ENCODE measurements at regions not wholly inside any gene's neighbourhood (a gene's known extent, or its start where the extent isn't known, plus 50 kb on each side); places are given as distances from the start of the nearest gene placed in this dataset.

GRCh38 chr1:168631671-168632400, 55.4 kb downstream of the XCL1 start:
- Mint-ChIP-seq H3K27ac (no peak overlapping the region), H3K9me3 (no peaks in the 10 kb centered on the region), H3K4me1 (no peaks in the 10 kb centered on the region), H3K4me3 (no peak overlapping the region), H3K27me3 (ENCODE audit: low read depth in 3 of 3) (peaks cover 0 to 5% (median 2%) of the 10 kb centered on the region in 3 donors), H3K36me3 (no peaks in the 10 kb centered on the region)
- no peak for DNase-seq

GRCh38 chr1:168634951-168635532, 58.6 kb downstream of the XCL1 start:
- no peak for DNase-seq
- no peaks in the 10 kb centered on the region for H3K36me3 Mint-ChIP-seq
- no peak overlapping the region for H3K4me3 Mint-ChIP-seq
- H3K27ac Mint-ChIP-seq: no peak overlapping the region
- peaks cover 0 to 2% (median 0%) of the 10 kb centered on the region in 3 donors for H3K27me3 Mint-ChIP-seq (ENCODE audit: low read depth in 3 of 3)
- H3K4me1 Mint-ChIP-seq: no peaks in the 10 kb centered on the region
- no peaks in the 10 kb centered on the region for H3K9me3 Mint-ChIP-seq

DNA sequence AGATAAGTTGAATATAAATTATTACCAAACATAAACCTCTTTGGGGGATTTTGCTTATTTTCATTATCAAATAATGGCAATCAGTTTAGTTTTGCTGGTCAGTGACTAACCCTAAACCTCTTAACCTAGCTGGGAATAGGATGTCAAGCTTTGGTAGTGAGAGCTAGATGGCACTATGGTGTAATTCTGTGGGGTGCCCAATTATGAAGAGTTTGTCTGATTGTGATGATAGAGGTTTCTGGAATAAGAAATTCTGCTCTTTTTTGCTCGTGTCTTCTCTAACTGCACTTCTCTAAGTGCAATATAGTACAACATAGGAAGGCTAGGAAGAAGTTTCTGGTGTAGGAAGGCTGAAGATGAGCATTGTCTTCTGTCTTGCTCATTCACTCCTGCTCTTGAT, 59.8 kb downstream of the XCL1 start:
- Mint-ChIP-seq H3K4me1 (no peaks in the 10 kb centered on the region), H3K27ac (no peak overlapping the region), H3K4me3 (no peak overlapping the region), H3K27me3 (ENCODE audit: low read depth in 3 of 3) (peaks cover 0 to 2% (median 0%) of the 10 kb centered on the region in 3 donors), H3K9me3 (no peaks in the 10 kb centered on the region), H3K36me3 (no peaks in the 10 kb centered on the region)
- DNase-seq: no peak

DNA sequence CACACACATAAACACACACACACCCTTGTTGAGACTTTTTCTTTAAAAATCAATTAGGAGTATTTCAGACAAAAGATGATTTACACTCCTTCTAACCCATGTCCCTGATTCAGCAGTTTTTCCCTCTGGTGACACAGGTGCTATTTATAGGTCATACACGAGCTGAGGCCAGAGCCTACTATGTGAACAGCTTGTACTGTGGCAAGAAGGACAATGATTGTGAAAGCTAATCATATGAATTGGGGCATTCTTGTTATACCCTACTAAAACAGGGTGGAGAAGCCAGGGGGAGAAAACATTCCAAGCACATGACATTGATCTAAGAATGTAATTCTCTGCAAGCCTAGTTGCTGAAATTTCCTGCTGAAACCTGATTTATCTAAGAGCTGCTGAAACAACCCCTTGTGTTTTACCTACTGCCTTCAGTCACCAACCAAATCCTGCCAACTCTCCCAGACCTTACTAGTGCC, 60.3 kb downstream of the XCL1 start:
- no peak overlapping the region for H3K4me3 Mint-ChIP-seq
- no peaks in the 10 kb centered on the region for H3K36me3 Mint-ChIP-seq
- peaks cover 0 to 2% (median 0%) of the 10 kb centered on the region in 3 donors for H3K27me3 Mint-ChIP-seq (ENCODE audit: low read depth in 3 of 3)
- H3K27ac Mint-ChIP-seq: no peak overlapping the region
- no peak for DNase-seq
- no peaks in the 10 kb centered on the region for H3K9me3 Mint-ChIP-seq
- no peaks in the 10 kb centered on the region for H3K4me1 Mint-ChIP-seq

GRCh38 chr1:168637350-168637991, 61.1 kb downstream of the XCL1 start:
- DNase-seq: peak in 1 of 3 donors; percentile 8
- no peak overlapping the region for H3K4me3 Mint-ChIP-seq
- no peak overlapping the region for H3K27ac Mint-ChIP-seq
- no peaks in the 10 kb centered on the region for H3K9me3 Mint-ChIP-seq
- H3K36me3 Mint-ChIP-seq: no peaks in the 10 kb centered on the region
- H3K4me1 Mint-ChIP-seq: no peaks in the 10 kb centered on the region
- H3K27me3 Mint-ChIP-seq (ENCODE audit: low read depth in 3 of 3): peaks cover 0 to 1% (median 0%) of the 10 kb centered on the region in 3 donors

DNA sequence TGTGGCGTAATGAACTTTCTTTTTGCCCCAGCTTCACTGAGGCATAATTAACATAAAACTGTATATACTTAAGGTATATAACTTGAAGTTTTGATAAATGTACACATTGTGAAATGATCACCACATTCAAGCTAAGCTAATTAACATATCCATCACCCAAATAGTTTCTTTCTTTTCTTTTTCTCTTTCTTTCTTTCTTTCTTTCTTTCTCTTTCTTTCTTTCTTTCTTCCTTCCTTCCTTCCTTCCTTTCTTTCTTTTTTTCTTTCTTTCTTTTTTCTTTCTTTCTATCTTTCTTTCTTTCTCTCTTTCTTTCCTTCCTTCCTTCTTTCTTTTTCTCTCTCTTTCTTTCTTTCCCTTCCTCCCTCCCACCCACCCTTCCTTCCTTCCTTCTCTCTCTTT, 62.5 kb downstream of the XCL1 start:
- no peak overlapping the region for H3K27ac Mint-ChIP-seq
- H3K9me3 Mint-ChIP-seq: no peaks in the 10 kb centered on the region
- no peak overlapping the region for H3K4me3 Mint-ChIP-seq
- H3K27me3 Mint-ChIP-seq (ENCODE audit: low read depth in 3 of 3): no peaks in the 10 kb centered on the region
- no peaks in the 10 kb centered on the region for H3K36me3 Mint-ChIP-seq
- no peaks in the 10 kb centered on the region for H3K4me1 Mint-ChIP-seq
- no peak for DNase-seq

- H3K36me3 Mint-ChIP-seq: no peaks in the 10 kb centered on the region
- no peaks in the 10 kb centered on the region for H3K4me1 Mint-ChIP-seq
- no peak overlapping the region for H3K4me3 Mint-ChIP-seq
- no peak for DNase-seq
- H3K27ac Mint-ChIP-seq: no peak overlapping the region
- H3K27me3 Mint-ChIP-seq (ENCODE audit: low read depth in 3 of 3): no peaks in the 10 kb centered on the region
- no peaks in the 10 kb centered on the region for H3K9me3 Mint-ChIP-seq
These were observed 63.8 kb downstream of the XCL1 start for GRCh38 chr1:168640182-168640581.

- Mint-ChIP-seq H3K27me3 (ENCODE audit: low read depth in 3 of 3) (no peaks in the 10 kb centered on the region), H3K4me1 (no peaks in the 10 kb centered on the region), H3K36me3 (no peaks in the 10 kb centered on the region), H3K9me3 (no peaks in the 10 kb centered on the region), H3K27ac (no peak overlapping the region), H3K4me3 (no peak overlapping the region)
- DNase-seq: no peak
These were observed 64.4 kb downstream of the XCL1 start for GRCh38 chr1:168640836-168641235.

GRCh38 chr1:168643152-168643551, 66.7 kb downstream of the XCL1 start:
- no peak overlapping the region for H3K4me3 Mint-ChIP-seq
- no peak overlapping the region for H3K27ac Mint-ChIP-seq
- H3K4me1 Mint-ChIP-seq: no peaks in the 10 kb centered on the region
- peaks cover 0 to 3% (median 0%) of the 10 kb centered on the region in 3 donors for H3K36me3 Mint-ChIP-seq
- peaks cover 0 to 3% (median 0%) of the 10 kb centered on the region in 3 donors for H3K27me3 Mint-ChIP-seq (ENCODE audit: low read depth in 3 of 3)
- DNase-seq: no peak
- no peaks in the 10 kb centered on the region for H3K9me3 Mint-ChIP-seq
